ENCODE measurements at regions not wholly inside any gene's neighbourhood (a gene's known extent, or its start where the extent isn't known, plus 50 kb on each side); places are given as distances from the start of the nearest gene placed in this dataset.

DNA sequence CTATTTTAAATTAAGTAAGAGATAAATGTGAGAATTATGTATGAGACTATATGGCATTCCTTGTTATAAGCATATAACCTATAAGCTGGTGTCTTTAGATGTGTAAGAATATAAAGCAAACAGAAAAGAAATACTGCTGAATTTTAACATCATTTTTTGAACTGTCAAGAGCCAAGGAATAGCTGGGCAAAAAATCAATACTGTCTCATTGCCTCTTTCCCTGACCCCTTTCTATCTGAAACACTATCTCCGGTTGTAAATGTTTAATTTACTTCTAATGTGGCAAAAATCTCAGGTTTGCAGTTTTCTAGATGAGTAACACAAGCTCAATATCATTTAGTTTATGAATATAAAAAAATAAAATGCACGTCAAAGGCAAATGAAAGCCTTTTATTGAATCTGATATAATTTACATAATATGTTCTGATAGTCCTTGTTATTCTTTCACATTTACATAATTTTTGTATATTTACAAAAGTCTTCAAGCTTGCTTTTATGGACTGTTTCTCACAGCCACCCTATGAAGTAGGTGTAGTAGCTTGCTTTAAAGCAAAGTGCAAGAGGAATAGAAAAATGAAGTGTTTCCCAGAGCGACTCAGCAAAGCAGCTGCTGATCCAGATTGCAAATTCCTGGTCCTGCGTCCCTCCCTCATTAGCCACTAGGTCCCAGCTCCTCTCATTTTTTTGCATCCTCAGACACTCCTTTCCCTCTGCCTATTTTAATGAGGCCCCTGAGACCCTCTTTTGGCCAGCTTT, 188.2 kb upstream of the RFC3 start:
- no peaks in the 10 kb centered on the region for H3K4me1 ChIP-seq
- H3K4me3 ChIP-seq, result no peak overlapping the region
- TF ChIP-seq, protein P1, sequence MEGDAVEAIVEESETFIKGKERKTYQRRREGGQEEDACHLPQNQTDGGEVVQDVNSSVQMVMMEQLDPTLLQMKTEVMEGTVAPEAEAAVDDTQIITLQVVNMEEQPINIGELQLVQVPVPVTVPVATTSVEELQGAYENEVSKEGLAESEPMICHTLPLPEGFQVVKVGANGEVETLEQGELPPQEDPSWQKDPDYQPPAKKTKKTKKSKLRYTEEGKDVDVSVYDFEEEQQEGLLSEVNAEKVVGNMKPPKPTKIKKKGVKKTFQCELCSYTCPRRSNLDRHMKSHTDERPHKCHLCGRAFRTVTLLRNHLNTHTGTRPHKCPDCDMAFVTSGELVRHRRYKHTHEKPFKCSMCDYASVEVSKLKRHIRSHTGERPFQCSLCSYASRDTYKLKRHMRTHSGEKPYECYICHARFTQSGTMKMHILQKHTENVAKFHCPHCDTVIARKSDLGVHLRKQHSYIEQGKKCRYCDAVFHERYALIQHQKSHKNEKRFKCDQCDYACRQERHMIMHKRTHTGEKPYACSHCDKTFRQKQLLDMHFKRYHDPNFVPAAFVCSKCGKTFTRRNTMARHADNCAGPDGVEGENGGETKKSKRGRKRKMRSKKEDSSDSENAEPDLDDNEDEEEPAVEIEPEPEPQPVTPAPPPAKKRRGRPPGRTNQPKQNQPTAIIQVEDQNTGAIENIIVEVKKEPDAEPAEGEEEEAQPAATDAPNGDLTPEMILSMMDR (IDR thresholded peaks at IDR 0.05), result no peak

DNA sequence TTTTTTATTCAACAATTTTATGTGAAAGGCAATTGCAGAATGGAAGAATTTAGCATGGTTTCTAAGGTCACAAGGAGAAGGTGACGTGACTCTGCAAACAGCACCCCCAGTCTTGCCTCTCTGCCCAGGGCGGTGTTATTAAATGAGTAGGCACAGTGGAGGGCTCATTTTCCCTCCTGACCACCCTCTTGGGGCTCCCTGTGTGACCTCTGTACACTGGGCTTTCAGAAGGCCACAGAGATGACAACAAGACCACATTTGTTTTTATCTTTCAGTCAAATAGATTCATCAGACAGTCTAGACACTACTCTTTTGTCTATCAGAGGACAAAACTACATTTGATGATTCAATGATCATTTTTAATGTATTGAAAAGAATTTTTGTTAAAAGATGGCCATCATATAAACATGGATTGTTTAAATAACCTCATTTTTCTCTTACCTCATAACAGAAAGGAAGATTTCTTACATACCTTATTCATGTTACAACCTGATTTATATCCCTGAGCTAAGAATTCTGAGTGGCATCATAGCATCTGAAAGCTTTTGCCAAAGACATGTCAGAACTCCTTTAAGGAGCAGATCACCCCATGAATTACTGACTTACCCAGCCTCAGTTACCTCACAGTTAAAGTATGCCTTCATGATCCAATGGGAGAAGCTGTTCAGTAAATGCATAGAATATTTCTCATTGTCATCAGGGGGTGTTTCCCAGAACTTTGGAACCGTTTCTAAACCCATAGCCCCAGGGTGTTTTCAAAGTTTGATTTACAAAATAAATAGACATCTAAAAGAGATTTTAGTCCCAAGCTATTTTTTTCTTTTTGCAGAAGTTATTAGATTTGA, 184.0 kb upstream of the RFC3 start:
- H3K27ac ChIP-seq, result no peak overlapping the region
- intact Hi-C loops (cut with DNase I), result no loop called here

More for the DNA sequence above, 188.2 kb upstream of the RFC3 start:
- Histone ChIP-seq H3K36me3 (no peaks in the 10 kb centered on the region), H3K9ac (ENCODE audit: low read depth in 2 of 2, low read length in 2 of 2) (no peak overlapping the region), H3K27me3 (no peaks in the 10 kb centered on the region), H3K9me3 (no peaks in the 10 kb centered on the region), H3K27ac (no peak overlapping the region)
- no peak for DNase-seq
- intact Hi-C loops (cut with DNase I), result no loop called here

DNA sequence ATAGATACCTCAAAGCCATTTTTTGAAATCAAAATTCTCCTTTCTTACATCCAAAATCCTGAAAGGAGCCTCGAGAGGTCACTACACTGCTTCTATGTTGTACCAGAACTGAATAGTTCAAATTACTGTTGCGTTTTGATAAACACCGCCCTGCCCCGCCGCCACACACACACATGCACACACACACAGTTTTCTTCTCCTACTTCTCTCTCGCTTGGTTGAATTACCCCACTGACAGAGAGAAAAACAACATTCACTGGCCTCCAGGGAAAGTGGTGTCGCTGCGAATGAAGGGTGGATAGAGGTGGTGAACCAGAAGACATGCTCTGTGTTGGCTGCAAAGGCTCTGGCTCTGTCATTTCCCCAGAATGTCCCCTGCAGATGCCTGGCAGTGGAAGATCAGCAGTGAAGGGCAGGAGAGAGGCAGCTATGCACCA, 183.4 kb upstream of the RFC3 start:
- H3K27ac ChIP-seq, result no peak overlapping the region
- H3K9ac ChIP-seq (ENCODE audit: low read depth in 2 of 2, low read length in 2 of 2), result no peak overlapping the region

More for the DNA sequence above, 184.0 kb upstream of the RFC3 start:
- TF ChIP-seq, protein P1 (IDR thresholded peaks at IDR 0.05), result no peak
- Histone ChIP-seq H3K36me3 (no peaks in the 10 kb centered on the region), H3K9ac (ENCODE audit: low read depth in 2 of 2, low read length in 2 of 2) (no peak overlapping the region), H3K27me3 (no peaks in the 10 kb centered on the region), H3K9me3 (no peaks in the 10 kb centered on the region), H3K4me3 (no peak overlapping the region), H3K4me1 (no peaks in the 10 kb centered on the region)
- no peak for DNase-seq

DNA sequence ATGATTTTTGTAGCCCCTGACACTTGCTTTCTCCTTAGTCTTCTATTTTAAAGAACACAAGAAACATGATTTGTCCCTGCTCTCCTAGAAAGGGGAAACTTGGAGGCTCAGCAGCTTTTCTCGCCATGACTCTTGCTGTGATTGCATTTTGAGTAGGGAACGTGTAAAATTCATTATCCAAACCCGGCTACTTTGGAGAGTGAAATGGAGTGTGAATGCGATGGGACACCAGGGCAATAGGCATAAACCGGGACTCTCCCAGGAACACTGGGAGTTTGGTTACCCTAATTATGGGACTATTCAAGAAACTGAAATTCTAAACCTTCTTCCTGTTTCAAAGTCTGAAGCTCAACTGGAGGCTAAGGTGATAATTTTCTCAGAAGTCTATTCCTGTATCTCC, 181.7 kb upstream of the RFC3 start:
- intact Hi-C loops (cut with DNase I), result no loop called here
- H3K27ac ChIP-seq, result no peak overlapping the region

More for the DNA sequence above, 183.4 kb upstream of the RFC3 start:
- Histone ChIP-seq H3K36me3 (no peaks in the 10 kb centered on the region), H3K27me3 (no peaks in the 10 kb centered on the region), H3K4me1 (no peaks in the 10 kb centered on the region), H3K4me3 (no peak overlapping the region), H3K9me3 (no peaks in the 10 kb centered on the region)
- TF ChIP-seq, protein P1 (IDR thresholded peaks at IDR 0.05), result no peak
- intact Hi-C loops (cut with DNase I), result no loop called here
- no peak for DNase-seq

DNA sequence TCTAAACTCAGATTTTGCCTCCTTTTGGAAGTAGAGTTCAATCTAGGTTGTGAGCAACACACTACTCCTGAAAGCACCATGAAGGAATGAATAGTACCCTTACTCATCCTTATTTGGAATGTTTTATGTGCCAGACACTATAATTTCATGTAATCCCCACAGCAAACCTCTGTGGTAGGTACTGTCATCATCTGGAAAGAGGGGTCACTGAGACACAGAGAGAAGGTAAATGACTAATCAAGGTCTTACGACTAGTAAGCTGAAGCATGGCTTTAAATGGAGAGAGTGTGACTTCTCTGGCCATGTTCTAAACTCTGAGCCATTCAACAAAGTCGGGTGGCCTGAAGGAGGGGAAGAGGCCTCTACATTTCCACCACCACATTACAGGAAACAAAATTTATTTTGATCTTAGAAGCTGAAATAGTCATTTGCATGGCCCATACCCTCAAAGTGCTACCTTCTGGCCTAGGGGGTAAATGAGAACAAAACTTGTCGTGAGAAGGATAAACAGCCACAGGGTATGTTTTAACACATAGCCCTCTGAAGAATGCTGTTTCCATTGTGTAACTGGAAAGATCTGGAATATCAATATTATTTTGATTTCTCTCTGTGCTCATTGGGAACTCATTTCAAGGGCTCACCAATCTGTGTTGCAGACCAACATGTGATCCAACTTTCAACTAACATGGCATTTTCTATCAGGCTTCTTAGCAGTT, 180.8 kb upstream of the RFC3 start:
- Histone ChIP-seq H3K4me3 (no peak overlapping the region), H3K27ac (no peak overlapping the region), H3K27me3 (no peaks in the 10 kb centered on the region), H3K9me3 (no peaks in the 10 kb centered on the region), H3K36me3 (no peaks in the 10 kb centered on the region), H3K4me1 (no peaks in the 10 kb centered on the region), H3K9ac (ENCODE audit: low read depth in 2 of 2, low read length in 2 of 2) (no peak overlapping the region)
- intact Hi-C loops (cut with DNase I), result no loop called here
- TF ChIP-seq, protein P1 (IDR thresholded peaks at IDR 0.05), result no peak
- no peak for DNase-seq

More for the DNA sequence above, 181.7 kb upstream of the RFC3 start:
- TF ChIP-seq, protein P1 (IDR thresholded peaks at IDR 0.05), result no peak
- Histone ChIP-seq H3K27me3 (no peaks in the 10 kb centered on the region), H3K4me3 (no peak overlapping the region), H3K36me3 (no peaks in the 10 kb centered on the region), H3K9me3 (no peaks in the 10 kb centered on the region), H3K9ac (ENCODE audit: low read depth in 2 of 2, low read length in 2 of 2) (no peak overlapping the region), H3K4me1 (no peaks in the 10 kb centered on the region)
- DNase-seq, result no peak
